AG04449 (cell line): ENCODE measurements at regions not wholly inside any gene's neighbourhood (a gene's known extent, or its start where the extent isn't known, plus 50 kb on each side); places are given as distances from the start of the nearest gene placed in this dataset.

Experiments used
- CTCF ChIA-PET: fragments of 350-600 bp; formaldehyde crosslinking; extraction: SDS; loops from one replicate; lab custom pipeline; 2021; ENCODE audit warnings: antibody characterized with exemption; lab: Yijun Ruan, JAX
- POLR2A ChIA-PET: fragments of 400-600, 350-600 bp; formaldehyde crosslinking; extraction: SDS; loops from one replicate; lab custom pipeline; 2020; ENCODE audit warnings: antibody characterized with exemption, inconsistent platforms; lab: Yijun Ruan, JAX
- DNase-seq: peaks from one replicate; pipeline ENCODE4 v3.0.0-alpha.2; 2010; ENCODE audit warnings: low read depth, low spot score
- H3K4me3 ChIP-seq: 2 replicates; pipeline ENCODE4 v1.5.1; 2011; ENCODE audit warnings: low read depth, mild to moderate bottlenecking, control low read depth, low read length
- TF ChIP-seq, protein P1 (sequence below): IDR thresholded peaks from one replicate; pipeline ENCODE4 v1.5.1; 2011; ENCODE audit warnings: mild to moderate bottlenecking, moderate library complexity, low read length, control low read depth, inconsistent platforms; ENCODE audit not compliant: insufficient read depth; ENCODE audit errors: missing control alignments

DNA sequence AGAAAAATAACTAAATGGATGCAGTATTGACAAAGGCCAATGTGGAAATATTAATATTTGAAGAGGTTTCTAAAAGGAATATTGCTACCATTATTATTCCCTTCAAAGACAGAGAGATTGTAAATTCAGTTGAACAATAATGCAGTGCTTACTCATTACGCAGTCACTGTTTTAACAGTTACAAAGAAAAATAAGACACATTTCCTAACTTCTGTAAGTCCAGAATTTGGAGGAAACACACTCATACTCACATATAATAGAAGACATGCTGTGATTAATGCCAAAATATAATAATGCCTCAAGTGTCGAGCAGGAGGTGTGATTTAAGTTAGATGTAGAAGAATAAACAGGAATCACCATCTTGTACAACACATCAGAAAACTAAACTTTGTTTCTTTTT, 389.2 kb downstream of the FBXO15 start:
- CTCF ChIA-PET = no interaction called here
- DNase-seq = no peak
- POLR2A ChIA-PET = no interaction called here
- TF ChIP-seq, protein P1, sequence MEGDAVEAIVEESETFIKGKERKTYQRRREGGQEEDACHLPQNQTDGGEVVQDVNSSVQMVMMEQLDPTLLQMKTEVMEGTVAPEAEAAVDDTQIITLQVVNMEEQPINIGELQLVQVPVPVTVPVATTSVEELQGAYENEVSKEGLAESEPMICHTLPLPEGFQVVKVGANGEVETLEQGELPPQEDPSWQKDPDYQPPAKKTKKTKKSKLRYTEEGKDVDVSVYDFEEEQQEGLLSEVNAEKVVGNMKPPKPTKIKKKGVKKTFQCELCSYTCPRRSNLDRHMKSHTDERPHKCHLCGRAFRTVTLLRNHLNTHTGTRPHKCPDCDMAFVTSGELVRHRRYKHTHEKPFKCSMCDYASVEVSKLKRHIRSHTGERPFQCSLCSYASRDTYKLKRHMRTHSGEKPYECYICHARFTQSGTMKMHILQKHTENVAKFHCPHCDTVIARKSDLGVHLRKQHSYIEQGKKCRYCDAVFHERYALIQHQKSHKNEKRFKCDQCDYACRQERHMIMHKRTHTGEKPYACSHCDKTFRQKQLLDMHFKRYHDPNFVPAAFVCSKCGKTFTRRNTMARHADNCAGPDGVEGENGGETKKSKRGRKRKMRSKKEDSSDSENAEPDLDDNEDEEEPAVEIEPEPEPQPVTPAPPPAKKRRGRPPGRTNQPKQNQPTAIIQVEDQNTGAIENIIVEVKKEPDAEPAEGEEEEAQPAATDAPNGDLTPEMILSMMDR = no peak
- no peak overlapping the region for H3K4me3 ChIP-seq

DNA sequence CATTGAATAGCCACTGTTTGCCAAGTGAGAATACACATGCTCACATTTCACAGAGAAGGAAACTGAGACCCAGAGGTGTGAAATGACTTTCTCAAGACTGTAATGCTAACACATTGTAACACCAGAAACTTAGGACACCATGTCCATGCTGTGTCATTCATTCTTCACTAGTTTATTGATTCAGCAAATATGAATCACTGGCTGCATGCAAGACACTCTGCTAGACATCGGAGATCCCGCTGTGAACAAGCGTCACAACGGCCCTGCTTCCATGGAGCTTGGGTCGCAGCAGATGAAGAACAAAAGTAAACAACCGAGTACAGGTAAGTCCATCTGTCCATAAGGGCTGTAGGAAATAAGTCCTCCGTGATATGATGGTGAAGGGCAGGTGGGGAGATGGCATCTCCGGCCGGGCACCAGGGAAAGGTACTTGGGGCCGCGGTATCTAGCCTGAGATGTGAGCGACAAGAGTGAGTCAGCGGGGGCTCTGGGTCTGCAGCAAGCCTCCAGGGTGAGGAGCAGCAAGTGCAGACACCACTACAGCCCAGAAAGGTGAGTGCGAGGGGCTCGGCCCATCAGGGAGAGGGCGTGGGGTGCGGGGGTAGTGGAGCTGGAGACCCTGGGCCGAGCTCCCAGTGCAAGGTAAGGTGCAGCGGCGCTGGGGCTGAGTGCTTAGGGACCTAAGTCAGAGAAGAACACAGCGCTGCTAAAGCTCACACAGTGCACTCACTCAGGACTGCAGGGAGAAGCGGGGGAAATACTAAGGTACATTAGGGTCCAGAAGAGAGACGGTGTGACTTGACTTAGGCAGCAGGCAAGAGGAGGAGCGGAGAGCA, 391.2 kb downstream of the FBXO15 start:
- H3K4me3 ChIP-seq = no peak overlapping the region
- ChIA-PET CTCF (interaction anchor here (1.2 kb wide), 1 partner anchor 9 kb away, joined by 3 read pairs; no protein-coding TSS in a partner anchor), POLR2A (no interaction called here)
- no peak for DNase-seq
- TF ChIP-seq, protein P1 = no peak

DNA sequence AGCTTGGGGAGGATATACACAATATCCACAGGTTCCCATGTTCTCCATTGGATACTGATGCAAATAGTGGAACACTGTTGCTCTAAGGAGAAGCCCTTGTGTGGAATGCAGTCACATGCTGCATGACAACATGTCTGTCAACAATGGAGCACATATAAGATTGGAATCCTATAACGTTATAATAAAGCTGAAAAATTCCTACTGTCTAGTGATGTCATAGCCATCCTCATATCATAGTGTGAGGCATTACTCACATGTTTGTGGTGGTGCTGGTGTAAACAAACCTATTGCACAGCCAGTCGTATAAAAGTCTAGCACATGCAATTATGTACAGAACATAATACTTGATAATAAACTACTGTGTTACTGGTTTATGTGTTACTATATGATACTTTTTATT, 394.7 kb downstream of the FBXO15 start:
- ChIA-PET POLR2A (no interaction called here), CTCF (no interaction called here)
- H3K4me3 ChIP-seq = no peak overlapping the region
- DNase-seq = no peak
- TF ChIP-seq, protein P1 = no peak

- no peak for DNase-seq
- H3K4me3 ChIP-seq = no peak overlapping the region
- TF ChIP-seq, protein P1 = no peak
- POLR2A ChIA-PET = no interaction called here
- CTCF ChIA-PET = no interaction called here
These were observed 395.1 kb downstream of the FBXO15 start for GRCh38 chr18:73752546-73752945.

DNA sequence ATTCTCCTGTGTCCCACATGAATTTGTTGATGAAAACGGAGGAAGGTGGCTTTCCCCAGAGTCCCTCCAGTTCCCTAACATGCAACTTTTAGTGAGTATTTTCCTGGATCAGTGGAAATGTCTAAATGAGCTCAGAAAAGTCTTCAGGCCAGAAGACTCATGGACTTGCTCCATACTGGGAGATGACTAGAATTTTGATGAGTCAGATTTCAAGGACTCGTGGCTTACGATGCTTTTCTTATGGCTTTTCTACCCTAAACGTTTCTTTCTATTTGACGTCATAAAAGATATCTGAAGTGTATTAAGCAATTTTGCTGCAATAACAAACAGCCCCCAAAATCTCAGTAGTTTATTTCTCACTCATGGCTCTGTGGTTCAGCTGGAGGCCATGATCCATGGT, 397.6 kb downstream of the FBXO15 start:
- TF ChIP-seq, protein P1 = no peak
- H3K4me3 ChIP-seq = no peak overlapping the region
- no peak for DNase-seq
- CTCF ChIA-PET = no interaction called here
- POLR2A ChIA-PET = no interaction called here

GRCh38 chr18:73749304-73749703, 398.3 kb downstream of the FBXO15 start:
- ChIA-PET POLR2A (no interaction called here), CTCF (no interaction called here)
- TF ChIP-seq, protein P1 = no peak
- DNase-seq = no peak
- H3K4me3 ChIP-seq = no peak overlapping the region
